Osteoblast (primary cell): ENCODE measurements at regions not wholly inside any gene's neighbourhood (a gene's known extent, or its start where the extent isn't known, plus 50 kb on each side); places are given as distances from the start of the nearest gene placed in this dataset.

Source experiments
- DNase-seq: peaks from one replicate; pipeline ENCODE4 v3.0.0; 2011; ENCODE audit warnings: low spot score, mixed read lengths; ENCODE audit not compliant: insufficient read length; ENCODE audit errors: missing footprints
- H2AFZ ChIP-seq: 2 replicates; pipeline ENCODE4 v1.6.0; 2011; ENCODE audit warnings: mild to moderate bottlenecking, low read length
- H3K27ac ChIP-seq: 2 replicates; pipeline ENCODE4 v1.5.1; 2011; ENCODE audit warnings: mild to moderate bottlenecking, low read depth, low read length, moderate library complexity
- H3K27me3 ChIP-seq: 2 replicates; pipeline ENCODE4 v1.6.0; 2012; ENCODE audit warnings: mild to moderate bottlenecking, control low read depth, inconsistent platforms, low read length, moderate library complexity; ENCODE audit not compliant: insufficient read depth
- H3K36me3 ChIP-seq: 2 replicates; pipeline ENCODE4 v1.5.1; 2011; ENCODE audit warnings: mild to moderate bottlenecking, low read length, control low read depth, moderate library complexity; ENCODE audit not compliant: insufficient read depth
- H3K4me1 ChIP-seq: 2 replicates; pipeline ENCODE4 v1.5.1; 2011; ENCODE audit warnings: mild to moderate bottlenecking, low read length, control low read depth, moderate library complexity; ENCODE audit not compliant: insufficient read depth
- H3K4me2 ChIP-seq: 2 replicates; pipeline ENCODE4 v1.6.0; 2011; ENCODE audit warnings: mild to moderate bottlenecking, low read length; ENCODE audit not compliant: insufficient read depth
- H3K4me3 ChIP-seq: fragments of 200-600 bp; sonication (generic); 3 replicates; pipeline ENCODE4 v1.5.1; 2012; ENCODE audit warnings: mild to moderate bottlenecking, low read length, inconsistent platforms; ENCODE audit not compliant: insufficient read depth
- H3K79me2 ChIP-seq: 2 replicates; pipeline ENCODE4 v1.6.0; 2012; ENCODE audit warnings: mild to moderate bottlenecking, low read length, control low read depth, inconsistent platforms; ENCODE audit not compliant: insufficient read depth
- H3K9me3 ChIP-seq: 2 replicates; pipeline ENCODE4 v1.5.1; 2011; ENCODE audit warnings: low read depth, low read length, control low read depth
- H4K20me1 ChIP-seq: 2 replicates; pipeline ENCODE4 v1.6.0; 2012; ENCODE audit warnings: mild to moderate bottlenecking, low read length, control low read depth; ENCODE audit not compliant: insufficient read depth
- CTCF ChIP-seq: IDR thresholded peaks from 2 replicates; pipeline ENCODE4 v1.5.1; 2011; ENCODE audit warnings: mild to moderate bottlenecking, low read depth, low read length, moderate library complexity; ENCODE audit errors: extremely low read depth

- H3K4me1 ChIP-seq = no peaks in the 10 kb centered on the region
- H3K36me3 ChIP-seq = no peaks in the 10 kb centered on the region
- H3K4me3 ChIP-seq = no peak overlapping the region
- H3K9me3 ChIP-seq = no peaks in the 10 kb centered on the region
- H3K4me2 ChIP-seq = no peak overlapping the region
- H3K27me3 ChIP-seq = no peaks in the 10 kb centered on the region
- H3K27ac ChIP-seq = no peak overlapping the region
- H3K79me2 ChIP-seq = no peaks in the 10 kb centered on the region
- H2AFZ ChIP-seq = no peak overlapping the region
- no peak for TF ChIP-seq CTCF
- H4K20me1 ChIP-seq = no peaks in the 10 kb centered on the region
- DNase-seq = no peak
Observed at GRCh38 chr13:69198706-69199105, 908.9 kb upstream of the ATXN8OS start.

DNA sequence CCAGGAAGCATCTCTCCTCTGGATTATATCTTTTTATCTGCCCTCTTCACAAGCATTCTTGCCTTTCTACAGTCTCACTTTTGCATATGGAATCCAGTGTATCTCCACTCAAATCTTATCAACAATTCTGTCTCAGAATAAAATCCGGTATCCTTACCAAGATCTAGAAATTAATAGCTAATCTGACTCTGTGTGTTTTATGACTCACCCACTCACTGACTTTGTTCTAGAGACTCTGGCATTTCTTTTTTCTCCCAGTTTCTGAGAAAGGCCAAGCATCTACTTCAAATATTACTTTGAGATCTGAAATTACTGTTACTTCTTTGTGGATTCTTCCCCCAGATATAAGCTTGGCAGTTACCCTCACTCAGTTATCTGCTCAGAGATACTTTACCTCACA, 913.5 kb upstream of the ATXN8OS start:
- Histone ChIP-seq H2AFZ (no peak overlapping the region), H3K4me3 (no peak overlapping the region), H3K79me2 (no peaks in the 10 kb centered on the region), H3K36me3 (no peaks in the 10 kb centered on the region), H4K20me1 (no peaks in the 10 kb centered on the region), H3K9me3 (no peaks in the 10 kb centered on the region), H3K27me3 (no peaks in the 10 kb centered on the region), H3K4me1 (no peaks in the 10 kb centered on the region), H3K27ac (no peak overlapping the region), H3K4me2 (no peak overlapping the region)
- no peak for TF ChIP-seq CTCF
- no peak for DNase-seq

GRCh38 chr13:69180034-69180433, 927.6 kb upstream of the ATXN8OS start:
- no peak for TF ChIP-seq CTCF

DNA sequence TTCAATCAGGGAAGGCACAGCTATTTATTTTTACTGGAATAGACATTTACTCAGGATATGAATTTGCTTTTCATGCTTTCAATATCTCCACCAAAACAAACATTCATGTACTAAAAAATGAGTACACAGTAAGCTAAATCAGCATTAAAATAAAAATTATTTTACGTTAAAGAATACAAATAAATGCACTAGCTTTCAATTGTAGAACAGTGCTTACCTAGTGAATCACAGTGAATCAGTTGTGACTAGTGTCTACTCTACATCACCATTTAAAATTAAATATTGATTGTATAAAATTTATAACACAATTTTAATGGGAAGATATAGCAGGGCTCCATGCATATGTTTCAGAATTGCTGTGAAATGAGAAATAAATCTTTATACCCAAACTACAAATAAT, 929.6 kb upstream of the ATXN8OS start:
- Histone ChIP-seq H3K36me3 (no peaks in the 10 kb centered on the region), H4K20me1 (no peaks in the 10 kb centered on the region), H3K79me2 (no peaks in the 10 kb centered on the region), H3K27me3 (no peaks in the 10 kb centered on the region), H2AFZ (no peak overlapping the region), H3K4me2 (no peak overlapping the region), H3K4me1 (no peaks in the 10 kb centered on the region), H3K27ac (no peak overlapping the region), H3K9me3 (peaks cover 4% of the 10 kb centered on the region), H3K4me3 (no peak overlapping the region)
- no peak for TF ChIP-seq CTCF
- no peak for DNase-seq

More at GRCh38 chr13:69180034-69180433, 927.6 kb upstream of the ATXN8OS start:
- H3K9me3 ChIP-seq = peaks cover 4% of the 10 kb centered on the region
- no peak overlapping the region for H3K4me3 ChIP-seq
- H3K4me1 ChIP-seq = no peaks in the 10 kb centered on the region
- no peaks in the 10 kb centered on the region for H4K20me1 ChIP-seq
- H2AFZ ChIP-seq = no peak overlapping the region
- H3K79me2 ChIP-seq = no peaks in the 10 kb centered on the region
- no peaks in the 10 kb centered on the region for H3K36me3 ChIP-seq
- H3K27me3 ChIP-seq = no peaks in the 10 kb centered on the region
- H3K4me2 ChIP-seq = no peak overlapping the region
- DNase-seq = no peak
- no peak overlapping the region for H3K27ac ChIP-seq
